AG10803 (cell line): ENCODE measurements at regions not wholly inside any gene's neighbourhood (a gene's known extent, or its start where the extent isn't known, plus 50 kb on each side); places are given as distances from the start of the nearest gene placed in this dataset.
A peak's percentile ranks its signal among the peaks of the same experiment; 100 is the strongest.

Experiments
- DNase-seq: peaks from one replicate; pipeline ENCODE4 v3.0.0; 2010; ENCODE audit warnings: low read depth
- H3K4me3 ChIP-seq: 2 replicates; pipeline ENCODE4 v1.5.1; 2011; ENCODE audit warnings: mild to moderate bottlenecking, low read length, control low read depth
- CTCF ChIP-seq: conservative IDR thresholded peaks from 2 replicates; pipeline ENCODE4 v1.5.1; 2011; ENCODE audit warnings: mild to moderate bottlenecking, low read length, control low read depth, inconsistent platforms

- no peak for TF ChIP-seq CTCF
- peak overlapping the region; percentile 87 for H3K4me3 ChIP-seq
- peak; percentile 91 for DNase-seq
Measured at GRCh38 chr12:124388679-124389137, 93.8 kb downstream of the RFLNA start.

DNA sequence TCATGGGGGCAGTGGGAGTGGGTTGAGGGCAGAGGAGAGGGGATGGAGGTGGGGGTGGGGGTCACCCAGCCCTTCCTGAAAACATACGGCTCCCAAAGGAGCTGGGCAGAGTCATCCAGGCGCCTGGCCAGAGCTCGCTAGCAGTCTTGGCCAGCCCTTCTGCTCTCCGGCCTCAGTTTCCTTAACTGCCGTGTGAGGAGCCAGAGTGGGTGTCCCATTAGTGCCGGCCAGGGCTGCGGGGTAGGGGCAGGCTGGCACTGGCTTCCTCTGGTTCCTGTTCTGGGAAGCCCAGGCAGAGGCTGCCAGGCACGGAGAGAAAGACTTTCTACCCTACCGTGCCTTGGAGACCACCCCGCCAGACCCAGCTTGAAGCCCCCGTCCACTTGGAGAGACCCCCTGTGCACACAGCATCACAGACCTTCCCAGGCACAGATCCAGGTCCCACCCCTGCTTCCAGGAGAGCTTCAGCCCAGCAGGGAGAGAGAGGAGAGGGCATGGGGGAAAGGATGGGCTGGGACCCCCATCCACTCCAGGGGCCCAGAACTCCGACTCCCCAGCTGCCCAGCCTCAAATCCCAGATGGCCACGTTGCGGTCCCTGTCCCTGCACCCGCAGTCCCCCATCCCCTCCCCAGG, 93.3 kb downstream of the RFLNA start:
- DNase-seq, result no peak
- H3K4me3 ChIP-seq, result peak overlapping the region; percentile 87

GRCh38 chr12:124387528-124387911, 92.6 kb downstream of the RFLNA start:
- peak overlapping the region; percentile 87 for H3K4me3 ChIP-seq
- no peak for DNase-seq
- no peak for TF ChIP-seq CTCF

More for the DNA sequence above, 93.3 kb downstream of the RFLNA start:
- TF ChIP-seq CTCF, result no peak

DNA sequence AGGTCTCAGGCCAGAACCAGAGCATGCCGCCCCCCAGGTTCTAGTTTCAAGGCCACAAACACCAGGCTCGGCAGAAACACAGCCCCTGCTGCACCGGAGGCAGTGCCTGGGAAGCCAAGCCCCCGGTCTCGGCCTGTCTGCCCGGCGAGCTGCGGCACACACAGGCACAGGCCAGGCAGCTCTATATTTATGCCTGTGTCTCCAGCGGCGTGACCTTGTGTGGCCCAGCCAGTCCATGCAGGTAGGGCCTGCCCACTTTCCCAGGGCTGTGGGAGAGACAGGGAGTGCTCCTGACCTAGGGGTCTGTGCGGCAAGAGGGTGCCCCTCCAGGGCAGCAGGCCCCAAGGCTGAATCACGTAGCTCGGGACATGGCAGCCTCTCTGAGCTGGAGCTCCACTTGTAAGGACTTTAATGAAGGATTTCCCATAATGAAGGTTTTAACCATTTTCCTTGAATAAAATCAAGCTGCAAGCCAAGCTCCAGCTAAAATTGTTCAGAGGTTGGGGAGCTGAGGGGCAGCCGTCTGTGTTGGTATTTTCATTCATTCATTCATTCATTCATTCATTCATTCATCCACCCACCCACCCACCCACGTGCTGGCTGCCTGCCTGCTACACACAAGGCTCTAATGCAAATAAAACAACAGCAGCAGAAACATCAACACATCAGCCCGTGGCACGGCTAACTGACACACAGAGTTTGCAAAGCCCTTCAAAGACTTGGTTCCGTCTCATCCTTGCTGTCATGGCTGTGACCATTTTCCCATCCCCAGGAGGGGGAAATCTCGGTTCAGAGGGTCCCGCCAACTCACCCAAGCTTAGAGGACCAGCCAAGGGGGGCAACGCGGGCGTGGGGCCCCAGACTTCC, 92.0 kb downstream of the RFLNA start:
- H3K4me3 ChIP-seq, result peak overlapping the region; percentile 87
- no peak for DNase-seq

GRCh38 chr12:124386059-124386458, 91.2 kb downstream of the RFLNA start:
- H3K4me3 ChIP-seq, result peak overlapping the region; percentile 87
- DNase-seq, result peak; percentile 41
- no peak for TF ChIP-seq CTCF

More for the DNA sequence above, 92.0 kb downstream of the RFLNA start:
- no peak for TF ChIP-seq CTCF

DNA sequence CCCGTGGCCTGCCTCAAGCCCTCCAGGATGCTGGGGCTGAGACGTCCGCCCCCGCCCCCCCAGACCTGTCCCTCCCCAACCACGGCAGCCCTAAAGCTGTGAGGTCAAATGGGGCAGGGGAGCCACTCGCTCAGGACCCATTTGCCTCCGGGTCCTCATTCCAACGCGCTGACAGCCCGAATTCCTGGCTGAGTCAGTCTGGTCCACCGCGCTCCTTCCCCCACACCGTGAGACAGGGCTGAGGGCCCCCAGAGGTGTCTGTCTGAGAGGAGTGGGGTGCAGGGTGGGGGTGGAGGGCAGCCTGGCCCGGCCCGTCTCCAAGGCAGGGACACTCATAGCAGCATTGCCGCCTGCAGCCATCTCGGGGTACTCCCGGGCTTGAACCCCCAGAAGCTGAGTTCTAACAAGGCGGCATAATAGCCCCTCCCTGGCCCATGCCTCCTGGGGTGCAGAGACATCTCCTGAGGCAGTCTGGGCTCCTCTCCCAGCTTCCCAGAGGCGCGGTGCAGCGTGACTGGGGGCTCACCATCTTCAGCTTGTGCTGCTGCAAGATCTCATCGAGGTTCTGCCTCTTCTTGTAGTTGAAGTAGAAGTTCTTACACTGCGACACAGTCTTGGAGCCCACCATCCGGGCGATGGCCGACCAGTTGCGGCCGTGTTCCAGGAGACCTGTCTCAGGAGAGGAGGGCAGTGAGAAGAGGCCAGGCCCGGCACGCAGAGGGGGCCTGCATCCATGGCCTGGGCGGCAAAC, 90.5 kb downstream of the RFLNA start:
- TF ChIP-seq CTCF, result no peak
- H3K4me3 ChIP-seq, result peak overlapping the region; percentile 5; the same call in 1 of the 2 replicates
- peak; percentile 78 for DNase-seq
